Type B pancreatic cell (in vitro differentiated cells): ENCODE measurements at regions not wholly inside any gene's neighbourhood (a gene's known extent, or its start where the extent isn't known, plus 50 kb on each side); places are given as distances from the start of the nearest gene placed in this dataset.

ENCODE experiments used
- DNase-seq: peaks from one replicate; pipeline ENCODE4 v3.0.0; 2021; ENCODE audit warnings: mixed read lengths; ENCODE audit not compliant: unreplicated experiment; ENCODE audit errors: extremely low spot score
- H3K27ac Mint-ChIP-seq: 2 replicates; pipeline ENCODE4 v1.8.0; 2021; ENCODE audit warnings: mild to moderate bottlenecking, mixed read lengths
- H3K27me3 Mint-ChIP-seq: 2 replicates; pipeline ENCODE4 v1.8.0; 2021; ENCODE audit warnings: mixed read lengths
- H3K36me3 Mint-ChIP-seq: 2 replicates; pipeline ENCODE4 v1.8.0; 2021; ENCODE audit warnings: mixed read lengths
- H3K4me1 Mint-ChIP-seq: one replicate; pipeline ENCODE4 v1.8.0; 2021; ENCODE audit warnings: mixed read lengths; ENCODE audit not compliant: unreplicated experiment
- H3K4me3 Mint-ChIP-seq: 2 replicates; pipeline ENCODE4 v1.8.0; 2021; ENCODE audit warnings: mild to moderate bottlenecking, mixed read lengths
- H3K9me3 Mint-ChIP-seq: 2 replicates; pipeline ENCODE4 v1.8.0; 2021; ENCODE audit warnings: mixed read lengths
- CTCF ChIP-seq: fragments of 200-600 bp; sonication (generic); conservative IDR thresholded peaks from 2 replicates; pipeline ENCODE4 v1.5.0; 2021; ENCODE audit warnings: antibody characterized with exemption, mild to moderate bottlenecking

DNA sequence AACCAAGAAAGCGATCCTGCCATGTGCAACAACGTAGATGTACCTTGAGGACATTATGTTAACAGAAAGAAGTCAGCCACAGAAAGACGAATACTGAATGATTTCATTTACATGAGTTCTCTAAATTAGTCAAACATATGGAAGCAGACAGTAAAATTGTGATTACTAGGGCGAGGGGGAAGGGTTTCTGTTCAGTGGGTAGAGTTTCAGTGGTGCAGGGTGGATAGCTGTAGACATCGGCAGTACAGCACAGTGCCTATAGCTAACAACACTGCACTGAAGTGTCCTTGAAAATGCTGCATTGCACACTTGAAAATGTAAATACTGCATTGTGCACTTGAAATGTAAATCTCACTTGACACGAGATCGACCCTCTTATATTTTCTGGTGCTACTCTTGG is 275.3 kb downstream of the GALR1 start:
- H3K4me1 Mint-ChIP-seq, result no peaks in the 10 kb centered on the region

DNA sequence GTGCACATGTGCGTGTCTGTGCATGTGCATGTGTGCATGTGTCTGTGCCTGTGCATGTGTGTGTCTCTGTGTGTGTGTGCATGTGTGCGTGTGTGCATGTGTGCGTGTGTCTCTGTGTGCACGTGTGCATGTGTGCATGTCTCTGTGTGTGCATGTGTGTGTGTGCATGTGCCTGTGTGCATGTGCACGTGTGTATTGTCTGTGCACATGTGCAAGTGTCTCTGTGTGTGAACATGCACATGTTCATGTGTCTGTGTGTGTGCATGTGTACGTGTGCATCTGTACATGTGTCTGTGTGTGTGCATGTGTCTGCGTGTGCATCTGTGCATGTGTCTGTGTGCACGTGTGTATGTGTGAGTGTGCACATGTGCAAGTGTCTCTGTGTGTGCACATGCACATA is 277.3 kb downstream of the GALR1 start:
- H3K4me3 Mint-ChIP-seq, result no peak overlapping the region
- H3K27ac Mint-ChIP-seq, result no peak overlapping the region
- TF ChIP-seq CTCF, result no peak
- no peaks in the 10 kb centered on the region for H3K9me3 Mint-ChIP-seq
- H3K36me3 Mint-ChIP-seq, result no peaks in the 10 kb centered on the region
- no peak for DNase-seq
- no peaks in the 10 kb centered on the region for H3K4me1 Mint-ChIP-seq
- H3K27me3 Mint-ChIP-seq, result no peaks in the 10 kb centered on the region

More for the DNA sequence above, 275.3 kb downstream of the GALR1 start:
- no peak for DNase-seq
- H3K27me3 Mint-ChIP-seq, result no peaks in the 10 kb centered on the region
- no peak overlapping the region for H3K4me3 Mint-ChIP-seq
- TF ChIP-seq CTCF, result no peak
- no peaks in the 10 kb centered on the region for H3K36me3 Mint-ChIP-seq
- no peaks in the 10 kb centered on the region for H3K9me3 Mint-ChIP-seq
- H3K27ac Mint-ChIP-seq, result no peak overlapping the region

DNA sequence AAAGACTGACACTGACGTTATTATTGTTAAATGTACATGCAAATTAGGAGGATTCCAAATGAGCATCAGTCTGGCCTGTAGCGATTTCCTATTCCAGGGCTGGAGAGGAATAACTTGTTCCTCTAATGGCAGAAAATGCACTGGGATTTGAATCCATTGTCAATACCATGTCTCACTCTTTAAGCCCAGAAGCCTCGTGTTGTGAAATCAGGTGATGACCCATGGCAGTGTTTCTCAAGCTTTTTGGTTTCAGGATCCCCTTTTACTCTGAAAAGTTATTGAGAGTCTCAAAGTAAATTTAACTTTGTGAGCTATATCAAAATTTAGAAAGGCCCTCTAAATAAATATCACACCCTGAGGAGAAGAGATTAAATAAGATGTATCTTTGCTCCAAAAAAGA is 279.2 kb downstream of the GALR1 start:
- Mint-ChIP-seq H3K27ac (no peak overlapping the region), H3K36me3 (no peaks in the 10 kb centered on the region), H3K9me3 (no peaks in the 10 kb centered on the region), H3K4me3 (no peak overlapping the region), H3K27me3 (no peaks in the 10 kb centered on the region), H3K4me1 (no peaks in the 10 kb centered on the region)
- no peak for TF ChIP-seq CTCF
- DNase-seq, result no peak

GRCh38 chr18:77529492-77530176 is 280.0 kb downstream of the GALR1 start:
- H3K4me1 Mint-ChIP-seq, result no peaks in the 10 kb centered on the region
- H3K4me3 Mint-ChIP-seq, result no peak overlapping the region
- no peaks in the 10 kb centered on the region for H3K36me3 Mint-ChIP-seq
- no peak overlapping the region for H3K27ac Mint-ChIP-seq
- no peak for DNase-seq
- TF ChIP-seq CTCF, result no peak
- H3K9me3 Mint-ChIP-seq, result no peaks in the 10 kb centered on the region
- no peaks in the 10 kb centered on the region for H3K27me3 Mint-ChIP-seq

- no peaks in the 10 kb centered on the region for H3K27me3 Mint-ChIP-seq
- no peak overlapping the region for H3K27ac Mint-ChIP-seq
Observed at GRCh38 chr18:77530732-77531131, 281.1 kb downstream of the GALR1 start.

More at GRCh38 chr18:77530732-77531131, 281.1 kb downstream of the GALR1 start:
- Mint-ChIP-seq H3K4me1 (no peaks in the 10 kb centered on the region), H3K4me3 (no peak overlapping the region), H3K36me3 (no peaks in the 10 kb centered on the region), H3K9me3 (no peaks in the 10 kb centered on the region)
- no peak for TF ChIP-seq CTCF
- no peak for DNase-seq
